SK-N-SH (cell line): ENCODE measurements at regions not wholly inside any gene's neighbourhood (a gene's known extent, or its start where the extent isn't known, plus 50 kb on each side); places are given as distances from the start of the nearest gene placed in this dataset.

Experiments used
- CTCF ChIP-seq: fragments of 200-600 bp; sonication (generic); IDR thresholded peaks from 2 replicates; pipeline ENCODE4 v1.6.1; 2017; ENCODE audit warnings: antibody characterized with exemption, mild to moderate bottlenecking, moderate library complexity
- EP300 ChIP-seq, 2 experiments: IDR thresholded peaks; 2 replicates each; pipeline versions ENCODE4 v1.4.0 to v1.6.1; 2012; ENCODE audit warnings: borderline replicate concordance in 1 of 2, low read depth in 1 of 2, low read length in 1 of 2
- EZH2phosphoT487 ChIP-seq: fragments of 200-600 bp; sonication (generic); IDR thresholded peaks from 2 replicates; pipeline ENCODE4 v1.6.1; 2017; ENCODE audit warnings: low read depth, mixed run types, mild to moderate bottlenecking, antibody characterized with exemption, moderate library complexity, borderline replicate concordance
- FOXM1 ChIP-seq: IDR thresholded peaks from 2 replicates; pipeline ENCODE4 v1.4.0; 2012; ENCODE audit warnings: low read depth, mild to moderate bottlenecking
- GABPA ChIP-seq: IDR thresholded peaks from 2 replicates; pipeline ENCODE4 v1.4.0; 2012; ENCODE audit warnings: low read depth, mild to moderate bottlenecking
- NFIC ChIP-seq: IDR thresholded peaks from 2 replicates; pipeline ENCODE4 v1.4.0; 2012; ENCODE audit warnings: borderline replicate concordance
- RAD21 ChIP-seq: IDR thresholded peaks from 2 replicates; pipeline ENCODE4 v1.6.1; 2012; ENCODE audit warnings: mild to moderate bottlenecking, low read length
- YY1 ChIP-seq: IDR thresholded peaks from 2 replicates; pipeline ENCODE4 v1.4.0; 2012; ENCODE audit warnings: low read depth, mild to moderate bottlenecking

GRCh38 chr10:118475214-118475613, 120.2 kb downstream of the PRLHR start:
- TF ChIP-seq CTCF (no peak), EP300 (IDR thresholded peaks at IDR 0.05; ENCODE audit: borderline replicate concordance in 1 of 2, low read depth in 1 of 2, low read length in 1 of 2) (no peak), FOXM1 (no peak), GABPA (no peak), RAD21 (no peak), EZH2phosphoT487 (no peak), YY1 (no peak), NFIC (no peak)
